NCI-H2227 treated with DMSO at 0.1 percent for 48 hours (cell line): ENCODE measurements at regions not wholly inside any gene's neighbourhood (a gene's known extent, or its start where the extent isn't known, plus 50 kb on each side); places are given as distances from the start of the nearest gene placed in this dataset.

Experiments
- DNase-seq: peaks from one replicate; lab custom pipeline; 2025; lab: John Stamatoyannopoulos, UW

DNA sequence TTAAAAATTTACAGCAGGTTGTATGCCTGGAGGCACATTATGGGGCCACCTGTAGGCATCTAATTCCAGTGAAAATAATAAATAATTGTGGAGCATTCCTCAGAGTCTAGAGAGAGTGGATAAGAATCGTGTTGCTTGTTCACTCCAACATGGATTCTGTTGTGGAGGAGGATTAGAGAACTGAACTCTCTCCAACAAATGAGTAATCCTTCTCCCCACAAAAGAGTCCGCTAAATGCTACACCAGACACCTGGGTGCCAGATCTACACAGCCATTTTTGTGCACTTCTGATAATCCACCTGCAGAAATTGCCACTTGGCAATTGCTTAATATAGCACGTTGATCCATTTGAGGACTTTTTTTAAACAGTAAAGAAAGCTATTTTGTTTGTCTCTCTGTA lies 113.7 kb upstream of the DPYD start:
- DNase-seq: peak; percentile 40

DNA sequence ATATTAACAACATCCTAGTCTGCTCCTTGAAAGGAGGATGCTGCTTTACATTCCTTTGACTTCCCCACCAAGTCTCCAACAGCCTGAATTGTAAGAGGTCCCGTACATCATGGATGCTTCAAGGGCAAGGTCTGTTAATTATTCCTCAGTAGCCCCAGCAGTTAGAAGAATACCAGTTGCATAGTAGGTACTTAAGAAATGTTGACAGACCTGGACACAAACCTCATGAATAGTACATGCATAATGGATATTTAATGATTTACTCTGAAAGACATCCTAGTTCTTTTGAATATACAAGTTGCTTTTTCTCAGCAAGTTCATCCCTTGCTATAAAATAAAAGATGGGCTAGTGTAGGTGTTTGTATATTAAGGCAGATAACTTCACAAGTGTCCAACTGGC lies 112.1 kb upstream of the DPYD start:
- no peak for DNase-seq

DNA sequence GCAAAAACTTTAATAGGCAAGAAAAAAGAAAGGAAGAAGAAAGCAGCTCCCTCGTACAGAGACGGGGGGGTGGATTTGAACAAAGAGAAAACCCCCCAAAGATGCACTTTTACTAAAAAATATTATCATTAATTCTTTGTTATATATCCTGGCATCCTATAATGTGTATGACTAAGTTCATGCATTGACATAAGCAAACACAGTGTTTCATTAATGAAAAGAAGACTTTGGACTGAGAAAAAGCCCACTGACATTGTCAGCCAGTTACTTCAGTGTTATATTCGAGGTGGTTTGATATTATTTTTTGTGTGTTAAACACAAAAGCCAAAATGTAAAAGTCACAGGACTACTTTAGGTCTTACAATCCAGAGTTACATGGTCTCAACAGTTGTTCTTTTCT lies 110.1 kb upstream of the DPYD start:
- DNase-seq: no peak

DNA sequence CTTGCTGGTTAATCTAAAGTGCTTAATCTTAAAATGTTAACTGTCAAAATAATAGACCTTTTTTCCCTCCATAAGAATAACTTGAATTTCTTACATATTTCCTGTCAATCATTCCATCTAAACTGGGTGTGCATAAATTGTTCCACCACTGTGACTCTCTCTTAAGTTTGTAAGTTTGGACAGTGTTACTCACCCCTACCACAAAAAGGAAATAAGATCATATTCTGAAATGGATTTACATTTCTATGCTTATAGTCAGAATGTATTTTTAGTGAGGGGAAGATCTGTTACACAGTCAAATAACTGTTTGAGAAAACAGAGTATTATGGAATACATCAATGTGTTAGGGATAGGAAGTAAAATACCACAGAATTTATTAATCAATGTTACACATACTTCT lies 109.6 kb upstream of the DPYD start:
- DNase-seq: no peak

DNA sequence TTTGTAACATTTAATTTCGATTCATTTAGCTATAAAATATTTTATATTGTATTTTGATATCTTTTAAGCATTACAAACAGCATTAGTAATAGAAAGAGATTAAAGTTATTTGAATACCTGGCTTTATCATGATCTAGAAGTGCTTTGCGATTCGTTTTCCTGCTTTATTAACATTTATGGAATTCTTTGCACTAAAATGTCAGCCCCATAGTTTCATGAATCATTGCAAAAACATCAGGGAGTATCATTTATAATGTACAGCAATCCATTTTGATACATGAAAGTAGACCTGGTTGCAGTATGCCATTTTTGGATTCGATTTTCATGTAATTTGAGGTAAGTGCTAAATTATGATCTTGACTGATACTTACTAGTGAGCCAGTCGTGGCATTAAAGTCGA lies 108.0 kb upstream of the DPYD start:
- DNase-seq: peak; percentile 23

DNA sequence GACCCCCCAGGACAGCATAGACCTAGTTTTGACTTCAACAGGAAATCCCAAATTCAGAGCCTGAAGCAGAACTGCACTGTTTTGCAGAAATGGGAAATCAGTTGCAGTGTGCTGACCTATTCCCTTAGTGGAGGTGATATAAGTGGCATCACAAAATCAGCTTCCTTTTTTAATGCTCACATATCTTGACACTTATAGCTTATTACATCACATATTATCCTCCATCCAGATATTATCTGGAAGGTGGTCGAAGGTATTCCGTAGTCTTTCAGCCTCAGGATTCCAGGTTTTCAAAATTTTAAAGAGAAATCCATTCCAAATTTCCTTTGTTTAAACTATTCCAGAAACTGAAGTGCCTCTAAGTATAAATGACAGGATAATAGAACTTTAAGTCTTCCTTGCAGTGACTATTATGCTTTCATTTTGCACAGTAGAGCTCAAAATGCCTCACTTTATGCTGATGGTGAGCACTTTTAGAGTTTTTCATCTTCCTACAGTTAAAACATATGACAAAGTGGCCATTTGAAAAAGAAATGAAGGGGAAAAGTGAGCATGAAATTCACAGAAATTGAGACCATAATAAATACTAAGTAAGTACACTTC lies 106.4 kb upstream of the DPYD start:
- DNase-seq: no peak

DNA sequence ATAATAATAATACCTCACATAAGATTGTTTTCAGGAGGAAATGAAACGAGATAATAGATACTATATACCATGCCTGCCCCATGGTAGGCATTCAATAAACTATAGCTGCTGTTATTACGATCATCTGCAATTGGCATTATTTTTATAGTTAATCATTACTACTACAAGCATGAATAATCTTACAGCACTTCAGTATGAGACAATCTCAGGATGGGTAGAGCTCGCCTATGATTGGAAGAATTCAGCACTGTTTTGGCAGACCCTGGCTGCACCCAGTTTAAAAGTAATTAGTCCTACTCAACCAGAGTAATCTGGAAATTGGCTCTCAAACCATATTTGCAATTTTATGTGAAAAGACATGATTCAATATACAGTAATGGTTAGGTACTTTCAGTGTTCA lies 105.0 kb upstream of the DPYD start:
- no peak for DNase-seq

DNA sequence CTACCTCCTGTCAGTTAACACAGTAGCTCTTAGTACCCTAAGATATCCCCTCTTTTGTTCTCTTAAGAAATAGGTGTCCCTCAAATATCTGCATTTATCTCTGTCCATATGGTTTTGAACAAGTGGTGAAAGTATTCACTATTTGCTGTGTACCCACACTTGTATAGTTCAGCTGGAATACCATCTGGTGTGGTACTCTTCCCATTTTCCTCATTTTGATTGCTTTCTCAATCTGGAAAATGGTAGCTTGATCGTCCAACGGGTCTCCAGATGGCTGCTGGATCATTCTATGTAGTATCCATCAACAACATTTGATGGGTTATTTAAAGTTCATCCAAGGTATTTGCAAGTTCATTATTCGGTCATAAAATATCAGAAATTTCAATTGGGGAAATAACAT lies 100.3 kb upstream of the DPYD start:
- no peak for DNase-seq

DNA sequence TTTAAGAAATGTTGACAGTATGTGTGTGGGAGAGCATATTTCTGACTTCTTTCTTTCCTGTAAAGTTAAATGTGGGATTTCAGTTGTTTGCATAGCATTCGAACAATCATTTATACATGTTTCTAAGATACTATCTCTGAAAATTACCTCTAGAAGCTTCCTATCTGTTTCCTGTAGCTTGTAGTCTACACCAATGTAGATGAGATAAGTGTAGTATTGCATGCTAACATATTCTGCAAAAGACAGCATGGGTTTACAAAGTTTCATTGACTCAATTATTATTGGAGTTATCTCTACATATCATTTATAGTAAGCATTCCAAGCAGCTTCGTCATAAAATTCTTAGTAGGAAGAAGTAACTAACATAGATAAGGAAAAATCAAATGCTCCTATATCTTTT lies 98.9 kb upstream of the DPYD start:
- DNase-seq: no peak

DNA sequence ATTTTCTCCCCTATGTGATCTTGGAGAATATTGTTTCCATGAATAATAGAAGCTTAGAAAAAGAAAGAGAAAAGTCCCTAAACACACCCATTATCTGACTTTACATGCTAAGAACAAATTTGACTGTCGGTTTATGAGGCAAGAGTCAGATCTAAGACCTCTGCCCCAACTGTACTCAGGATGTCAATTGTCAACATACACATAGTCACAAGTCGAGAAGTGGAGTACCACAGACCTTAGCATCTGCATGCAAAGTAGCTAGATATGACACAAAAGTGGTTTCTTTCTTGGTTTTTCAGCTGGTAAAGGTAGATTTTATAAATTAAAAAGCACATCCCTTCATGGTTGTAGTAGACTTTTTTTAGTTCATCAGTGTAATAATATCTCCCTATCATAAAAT lies 97.2 kb upstream of the DPYD start:
- no peak for DNase-seq

DNA sequence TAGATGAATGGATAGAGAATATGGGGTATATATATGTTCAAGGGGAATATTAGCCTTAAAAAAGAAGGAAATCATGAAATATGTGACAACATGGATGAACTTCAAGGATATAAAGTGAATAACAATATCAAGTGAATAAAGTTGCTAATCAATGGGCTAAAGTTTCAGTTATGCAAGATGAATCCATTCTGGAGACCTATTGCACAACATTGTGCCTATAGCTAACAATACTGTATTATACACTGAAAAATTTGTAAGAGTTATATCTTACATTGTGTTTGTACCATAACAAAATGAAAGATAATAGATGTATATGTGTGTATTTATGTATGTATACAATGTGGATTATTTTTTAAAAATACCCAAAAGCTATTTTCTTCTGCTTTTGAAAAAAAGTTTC lies 96.3 kb upstream of the DPYD start:
- no peak for DNase-seq

DNA sequence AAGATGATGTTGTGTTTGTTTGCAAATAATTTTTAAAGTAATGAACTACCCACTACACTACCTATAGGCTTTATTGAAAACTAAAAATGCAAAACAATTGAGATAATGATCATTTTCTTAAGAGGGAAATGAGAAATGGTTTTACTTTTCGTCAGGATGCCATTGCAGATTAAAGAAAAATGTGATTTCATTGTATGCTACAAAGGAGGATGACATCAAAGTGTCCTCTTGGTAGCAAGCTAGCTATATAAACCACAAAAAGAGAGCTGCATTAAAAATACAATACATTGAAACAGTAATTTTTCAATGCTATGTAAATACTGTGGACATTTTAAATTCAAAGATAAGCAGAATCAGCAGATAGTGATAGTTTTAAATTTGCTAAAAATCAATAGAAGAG lies 87.5 kb upstream of the DPYD start:
- no peak for DNase-seq

DNA sequence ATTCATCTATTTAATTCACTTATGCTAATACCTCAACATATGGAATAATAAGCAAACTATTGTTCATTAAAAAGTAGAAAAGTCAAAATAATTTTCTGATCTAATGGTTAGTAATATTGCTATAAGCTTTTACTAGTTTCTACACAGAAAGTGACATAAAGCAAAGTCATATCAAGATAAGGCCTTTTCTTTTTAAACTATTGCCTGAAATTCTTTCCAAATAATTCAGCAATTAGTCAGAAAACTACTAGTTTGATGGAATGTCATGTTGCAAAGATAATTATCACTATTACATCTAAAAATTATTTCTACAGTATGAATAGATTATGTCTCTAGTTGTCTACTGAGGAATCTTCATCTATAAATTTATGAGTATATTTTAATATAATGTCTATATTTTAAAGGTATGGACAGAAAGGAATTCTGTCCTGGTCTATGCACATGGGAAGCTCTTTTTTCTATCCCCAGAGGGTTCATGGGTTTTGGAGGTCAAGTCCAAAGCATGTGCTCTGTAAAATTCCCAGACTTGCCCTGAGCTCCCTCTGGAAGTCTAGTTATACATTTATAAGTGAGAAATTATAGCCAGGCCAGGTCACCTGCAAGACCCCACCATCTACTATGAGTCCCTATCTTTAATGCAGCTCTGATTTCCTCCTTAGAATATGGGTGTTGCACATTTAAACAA lies 84.6 kb upstream of the DPYD start:
- no peak for DNase-seq

DNA sequence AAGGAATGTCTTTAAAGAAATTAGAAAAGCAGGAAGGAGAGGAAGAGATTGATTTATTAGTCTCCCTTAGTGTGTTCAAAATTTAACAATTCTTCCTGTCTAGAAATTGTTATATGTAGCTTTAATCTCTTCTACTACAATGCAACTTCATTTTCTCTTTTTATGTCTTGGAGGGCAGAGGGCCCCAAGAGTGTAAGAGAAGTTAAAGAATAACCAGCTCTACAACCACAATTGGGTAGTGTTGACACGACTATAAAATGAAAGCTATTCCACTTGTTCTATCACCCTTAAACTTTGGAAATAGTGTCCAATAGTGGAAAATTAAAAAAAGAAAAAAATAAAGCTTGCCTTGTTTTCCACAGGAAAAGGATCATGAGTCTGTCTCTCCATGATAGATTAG lies 82.6 kb upstream of the DPYD start:
- no peak for DNase-seq

DNA sequence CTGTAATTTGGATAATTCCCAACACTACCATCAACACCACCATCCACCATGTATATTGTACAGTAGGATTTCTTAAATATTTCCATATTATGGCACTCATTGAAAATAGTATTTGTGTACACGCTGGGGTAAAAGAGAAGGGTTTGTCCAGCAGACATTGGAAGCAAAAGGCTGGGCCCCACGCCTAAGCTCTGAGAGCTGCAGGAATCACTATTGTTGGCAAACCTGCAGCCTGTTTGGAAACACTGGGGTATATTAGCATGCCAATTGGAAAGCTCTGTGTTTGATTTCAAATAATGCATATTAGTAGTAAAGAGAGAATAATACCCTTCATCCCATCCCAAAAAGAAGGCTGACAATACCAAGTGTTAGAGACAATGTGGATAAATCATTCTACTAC lies 81.5 kb upstream of the DPYD start:
- DNase-seq: no peak

DNA sequence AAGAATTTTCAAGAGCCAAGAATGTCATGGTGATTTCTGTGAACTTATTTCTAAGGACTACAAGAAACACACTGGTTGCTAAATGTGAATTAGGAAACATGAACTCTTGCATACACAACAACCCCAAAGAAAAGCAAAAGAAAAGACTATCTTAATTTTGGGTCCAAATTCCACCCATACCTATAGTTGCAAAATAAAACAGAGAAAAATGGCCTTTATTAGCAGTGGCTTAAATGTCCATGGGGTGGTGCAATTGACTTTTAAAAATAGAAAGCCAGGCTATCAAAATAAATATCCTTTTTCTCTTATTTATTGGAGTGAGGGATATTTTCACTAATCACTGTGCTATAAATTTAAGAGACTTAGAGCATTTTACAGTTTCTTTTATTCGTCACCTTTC lies 80.9 kb upstream of the DPYD start:
- no peak for DNase-seq

DNA sequence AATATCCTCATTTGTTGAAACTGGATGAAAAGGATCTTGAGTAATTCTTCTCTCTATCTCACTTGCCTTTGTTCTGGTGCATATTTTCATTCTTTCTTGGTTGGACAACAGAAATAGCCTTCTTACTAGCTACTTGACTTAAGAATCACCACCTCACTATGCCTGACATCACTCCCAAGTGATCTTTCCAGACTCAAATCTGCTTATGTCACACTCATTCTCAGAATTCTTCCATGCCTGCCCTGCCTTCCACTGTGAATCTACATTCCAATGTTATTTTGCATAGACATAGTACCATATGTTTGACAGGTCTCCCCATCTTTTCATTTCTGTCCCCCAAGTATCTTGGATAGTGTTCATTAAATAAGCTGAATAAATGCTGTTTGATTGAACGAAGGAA lies 78.5 kb upstream of the DPYD start:
- DNase-seq: no peak

DNA sequence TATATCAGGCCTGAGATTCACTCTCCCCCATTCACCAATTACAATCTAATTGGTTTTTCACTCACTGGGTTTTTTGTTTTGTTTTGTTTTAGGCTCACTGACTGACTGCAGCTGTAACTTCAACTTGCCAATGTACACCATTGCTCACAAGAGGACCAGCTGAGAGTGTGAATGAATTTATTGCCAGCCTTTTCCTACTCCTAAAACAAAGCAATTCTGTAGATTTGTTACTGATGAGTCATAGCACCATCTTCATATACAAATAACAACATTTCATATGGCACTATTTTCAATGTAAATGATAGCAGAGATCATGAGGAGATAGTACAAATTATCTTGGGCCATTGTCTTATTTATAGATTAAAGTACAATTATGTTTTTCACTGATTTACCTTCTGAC lies 76.0 kb upstream of the DPYD start:
- no peak for DNase-seq

DNA sequence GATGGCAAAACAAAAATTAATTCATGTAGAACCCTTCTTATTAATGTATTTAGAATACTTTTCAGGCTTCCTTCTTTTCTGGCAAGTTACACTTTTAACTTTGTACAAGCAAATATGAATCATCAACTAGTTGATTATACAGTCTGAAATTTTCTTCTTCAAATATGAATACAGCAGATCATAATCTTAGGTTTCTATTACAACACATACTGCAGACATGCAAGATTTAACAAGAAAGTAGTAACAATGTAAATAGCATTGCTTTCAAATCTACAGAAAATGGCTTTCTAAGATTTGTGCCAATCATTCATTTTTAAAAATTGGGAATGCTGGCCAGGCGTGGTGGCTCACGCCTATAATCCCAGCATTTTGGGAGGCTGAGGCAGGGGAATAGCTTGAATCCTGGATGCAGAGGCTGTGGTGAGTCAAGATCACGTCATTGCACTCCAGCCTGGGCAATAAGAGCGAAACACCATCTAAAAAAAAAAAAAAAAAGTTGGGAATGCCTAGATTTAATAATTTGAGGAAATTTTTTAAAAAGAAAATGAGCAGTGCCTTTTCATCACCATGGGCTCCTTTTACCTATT lies 68.4 kb upstream of the DPYD start:
- no peak for DNase-seq

DNA sequence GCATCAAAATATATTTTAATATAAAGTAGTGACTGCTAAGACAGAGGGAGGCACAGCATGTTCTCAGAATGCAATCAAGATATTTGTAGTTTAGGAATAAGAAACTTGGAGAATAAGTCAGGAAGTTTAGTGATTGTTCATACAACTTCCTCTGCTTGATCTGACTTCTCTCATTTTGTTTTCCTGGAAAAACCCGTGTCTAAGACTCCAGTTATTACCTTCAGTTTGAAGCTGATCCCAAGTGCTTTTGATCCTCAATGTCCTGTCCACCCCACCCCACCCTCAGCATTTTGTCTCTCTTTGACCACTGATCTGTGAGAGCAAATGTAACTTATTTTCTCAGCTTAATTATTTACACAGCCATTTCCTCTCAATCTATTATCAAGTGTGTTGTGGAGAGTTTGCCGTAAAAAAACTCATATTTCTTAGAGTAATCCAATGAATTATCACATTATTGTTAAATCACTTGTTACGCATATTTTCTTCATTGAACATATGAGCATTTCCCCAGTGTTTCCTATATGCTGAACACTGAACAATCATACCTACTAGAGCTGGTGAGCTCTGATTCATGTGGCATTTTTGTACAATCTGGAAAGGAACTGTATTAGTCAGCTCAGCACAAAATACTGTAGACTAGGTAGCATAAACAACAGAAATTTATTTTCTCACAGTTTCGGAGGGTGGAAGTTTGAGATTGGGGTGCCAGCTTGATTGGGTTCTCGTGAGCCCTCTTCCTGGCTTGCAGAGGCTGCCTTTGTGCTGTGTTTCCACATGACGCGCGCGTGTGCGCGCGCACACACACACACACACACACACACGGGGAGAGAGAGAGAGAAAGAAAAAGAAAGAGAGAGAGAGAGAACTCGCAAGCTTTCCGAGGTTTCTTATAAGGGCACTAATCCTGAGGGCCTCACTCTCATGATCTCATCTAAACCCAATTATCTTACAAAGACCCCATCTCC lies 65.5 kb upstream of the DPYD start:
- DNase-seq: no peak

DNA sequence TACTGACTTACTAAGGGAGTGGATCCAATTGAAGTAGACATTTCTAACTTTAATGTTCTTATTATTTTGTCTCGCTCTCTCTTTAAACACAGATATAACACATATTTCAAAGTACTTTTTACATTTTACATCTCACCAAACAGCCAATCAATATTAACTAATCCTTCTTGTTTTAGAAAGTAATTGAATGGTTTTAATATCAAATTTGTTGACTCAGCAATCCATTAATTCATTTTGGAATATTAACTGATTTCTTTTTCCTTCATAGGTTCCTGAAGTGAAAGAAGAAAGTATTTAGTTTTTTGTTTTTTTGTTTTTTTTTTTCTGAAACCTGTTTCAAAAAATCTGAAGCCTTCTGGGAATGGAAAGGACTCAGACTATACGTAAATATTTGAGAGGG lies 62.3 kb upstream of the DPYD start:
- DNase-seq: no peak

DNA sequence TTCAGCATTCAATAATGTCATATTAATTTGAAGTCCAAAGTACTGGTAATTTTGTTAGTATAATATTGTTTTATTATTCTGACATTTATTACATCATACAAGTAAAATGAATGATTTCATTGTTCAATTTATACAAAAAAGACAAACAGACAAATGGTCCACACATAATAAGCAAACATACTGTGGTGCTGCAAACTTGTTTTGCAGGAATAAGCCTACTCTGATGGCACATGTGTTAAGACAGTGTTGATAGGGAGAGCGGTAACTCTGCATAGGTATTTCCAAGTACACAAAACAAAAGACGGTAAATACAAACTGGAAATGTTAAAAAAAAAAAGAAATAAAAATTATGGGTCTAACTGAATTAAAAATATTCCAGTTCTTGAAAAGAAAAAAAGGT lies 59.7 kb upstream of the DPYD start:
- DNase-seq: no peak

DNA sequence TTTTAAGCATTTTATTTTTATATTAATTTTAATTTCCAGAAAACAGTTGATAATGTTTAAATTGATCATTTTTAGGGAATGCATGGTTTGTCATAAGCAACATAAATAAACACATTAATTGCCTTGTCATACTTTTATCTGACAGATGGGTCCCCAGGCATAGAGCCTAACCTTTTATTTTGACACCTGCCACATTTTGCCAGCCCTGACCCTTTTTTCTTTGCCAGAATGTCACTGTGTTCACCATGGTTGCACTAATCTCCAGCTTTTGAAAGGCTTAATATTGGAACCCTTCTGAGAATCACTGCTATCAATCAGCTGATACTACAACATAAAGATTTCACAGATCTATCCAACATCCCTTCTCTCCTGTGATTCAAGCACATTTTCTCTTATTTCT lies 56.0 kb upstream of the DPYD start:
- DNase-seq: no peak
